ENCODE measurements at regions not wholly inside any gene's neighbourhood (a gene's known extent, or its start where the extent isn't known, plus 50 kb on each side); places are given as distances from the start of the nearest gene placed in this dataset.

DNA sequence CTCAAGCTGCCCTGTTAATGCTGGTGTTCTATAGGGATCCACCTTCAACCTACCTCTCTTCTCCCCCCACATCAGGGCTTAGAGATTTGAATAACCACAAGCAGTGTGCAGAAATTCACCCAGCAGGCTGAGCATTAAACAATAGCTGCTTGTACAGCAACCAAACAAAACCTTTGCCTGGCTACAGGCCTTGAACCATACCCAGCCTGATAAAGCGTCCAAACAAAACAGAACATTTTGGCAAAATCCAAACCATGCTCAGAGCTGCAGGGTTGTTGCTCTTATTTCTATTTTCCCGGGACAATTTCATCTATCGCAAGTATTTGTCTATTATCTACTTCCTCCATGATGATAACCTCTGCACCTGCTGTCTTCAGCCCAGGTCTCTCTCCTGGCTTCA lies 142.3 kb downstream of the UNC5CL start:
- TF ChIP-seq, protein P1, sequence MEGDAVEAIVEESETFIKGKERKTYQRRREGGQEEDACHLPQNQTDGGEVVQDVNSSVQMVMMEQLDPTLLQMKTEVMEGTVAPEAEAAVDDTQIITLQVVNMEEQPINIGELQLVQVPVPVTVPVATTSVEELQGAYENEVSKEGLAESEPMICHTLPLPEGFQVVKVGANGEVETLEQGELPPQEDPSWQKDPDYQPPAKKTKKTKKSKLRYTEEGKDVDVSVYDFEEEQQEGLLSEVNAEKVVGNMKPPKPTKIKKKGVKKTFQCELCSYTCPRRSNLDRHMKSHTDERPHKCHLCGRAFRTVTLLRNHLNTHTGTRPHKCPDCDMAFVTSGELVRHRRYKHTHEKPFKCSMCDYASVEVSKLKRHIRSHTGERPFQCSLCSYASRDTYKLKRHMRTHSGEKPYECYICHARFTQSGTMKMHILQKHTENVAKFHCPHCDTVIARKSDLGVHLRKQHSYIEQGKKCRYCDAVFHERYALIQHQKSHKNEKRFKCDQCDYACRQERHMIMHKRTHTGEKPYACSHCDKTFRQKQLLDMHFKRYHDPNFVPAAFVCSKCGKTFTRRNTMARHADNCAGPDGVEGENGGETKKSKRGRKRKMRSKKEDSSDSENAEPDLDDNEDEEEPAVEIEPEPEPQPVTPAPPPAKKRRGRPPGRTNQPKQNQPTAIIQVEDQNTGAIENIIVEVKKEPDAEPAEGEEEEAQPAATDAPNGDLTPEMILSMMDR (conservative IDR thresholded peaks at IDR 0.05 in 1 of 2, IDR thresholded peaks at IDR 0.05 in 1 of 2; ENCODE audit: low read depth in 1 of 2, low read length in 2 of 2), result no peak
- no peak for TF ChIP-seq EZH2 (IDR thresholded peaks at IDR 0.05; ENCODE audit: low read length, missing control alignments)

Measured in fibroblast of lung (primary cell).